GM19452 (cell line): ENCODE measurements at regions not wholly inside any gene's neighbourhood (a gene's known extent, or its start where the extent isn't known, plus 50 kb on each side); places are given as distances from the start of the nearest gene placed in this dataset.

Experiments
- ATAC-seq: cut with Tn5 transposase; IDR thresholded peaks from one replicate; pipeline ENCODE4 v1.9.1; 2021; ENCODE audit not compliant: unreplicated experiment

DNA sequence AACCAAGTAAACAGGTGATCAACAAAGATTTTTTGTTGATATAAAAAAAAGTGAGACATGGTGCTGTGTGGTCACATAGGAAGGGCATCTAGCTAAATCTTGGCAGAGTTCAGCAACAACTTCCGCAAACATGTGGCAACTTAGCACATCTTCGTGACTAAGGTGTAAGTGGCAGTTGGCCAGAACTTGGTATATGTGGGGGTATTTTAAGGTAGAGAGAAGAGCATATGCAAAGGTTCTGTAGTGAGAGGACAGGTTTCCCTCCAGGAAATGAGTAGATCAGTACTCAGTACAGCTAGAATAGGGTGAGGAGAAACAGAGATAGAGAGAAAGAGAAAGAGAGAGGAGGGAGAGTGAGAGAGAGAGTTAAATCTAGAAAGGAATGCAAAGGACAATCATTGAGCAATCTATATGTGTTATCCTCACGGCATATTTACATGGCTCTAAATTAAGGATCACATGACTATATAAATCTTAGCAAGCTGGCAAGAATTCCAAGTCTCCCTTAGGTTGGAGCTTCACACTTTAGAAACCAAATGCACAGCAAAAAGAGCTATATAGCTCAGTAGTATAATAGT lies 227.7 kb upstream of the HMGA2 start:
- ATAC-seq = no peak

DNA sequence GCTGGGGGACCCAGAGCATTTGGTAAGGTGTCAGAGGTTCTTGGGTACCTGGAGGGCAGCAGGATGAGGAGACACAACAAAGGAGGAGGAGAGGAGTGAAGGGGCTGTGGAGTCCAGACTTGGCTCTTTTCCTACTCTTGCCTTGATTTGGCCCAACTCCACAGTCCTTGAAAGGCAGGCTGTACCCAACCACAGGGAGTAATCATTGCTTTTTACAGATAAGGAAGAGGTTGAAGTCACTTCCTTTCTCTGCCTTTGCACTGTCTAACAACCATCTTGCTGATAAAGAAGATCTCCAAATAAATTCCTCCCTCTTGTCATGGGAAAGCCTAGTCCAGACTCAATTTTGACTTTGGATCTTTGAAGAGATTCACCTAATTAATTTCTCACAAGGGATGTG lies 226.8 kb upstream of the HMGA2 start:
- no peak for ATAC-seq

DNA sequence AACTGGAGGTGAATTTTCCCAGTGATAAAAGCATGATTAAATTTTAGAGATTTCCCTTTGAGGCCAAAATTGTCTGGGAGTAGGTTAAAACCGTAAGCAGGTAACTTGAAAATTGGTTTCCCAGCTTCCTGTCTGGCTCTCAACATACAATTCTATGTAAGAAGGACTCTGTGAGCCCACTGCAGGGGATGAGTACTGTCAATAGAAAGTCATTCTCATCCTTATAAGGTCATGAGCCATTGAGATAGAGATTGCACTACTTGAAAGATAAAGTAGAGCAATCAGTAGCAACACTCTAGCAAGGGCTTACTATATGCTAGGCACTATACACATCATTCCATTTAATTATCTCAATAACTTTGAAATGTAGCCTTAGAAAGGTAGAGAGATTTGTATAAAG lies 225.6 kb upstream of the HMGA2 start:
- ATAC-seq = no peak

DNA sequence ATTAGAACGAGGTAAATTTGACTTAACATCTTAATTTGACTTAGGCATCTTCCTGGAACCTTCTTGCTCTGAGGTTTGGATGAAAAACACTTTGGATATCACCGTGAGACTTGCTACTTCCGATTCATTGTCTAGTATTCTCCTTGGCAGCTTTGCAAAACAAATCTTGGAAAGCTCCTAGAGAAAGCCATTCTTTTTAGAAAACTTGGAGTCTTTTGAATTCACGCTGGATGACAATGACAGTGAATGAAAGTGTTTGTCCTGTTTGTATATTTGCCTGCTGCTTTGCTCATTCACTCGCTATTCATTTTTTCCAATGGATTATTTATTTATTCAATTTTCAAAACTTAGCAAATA lies 222.1 kb upstream of the HMGA2 start:
- ATAC-seq = no peak

DNA sequence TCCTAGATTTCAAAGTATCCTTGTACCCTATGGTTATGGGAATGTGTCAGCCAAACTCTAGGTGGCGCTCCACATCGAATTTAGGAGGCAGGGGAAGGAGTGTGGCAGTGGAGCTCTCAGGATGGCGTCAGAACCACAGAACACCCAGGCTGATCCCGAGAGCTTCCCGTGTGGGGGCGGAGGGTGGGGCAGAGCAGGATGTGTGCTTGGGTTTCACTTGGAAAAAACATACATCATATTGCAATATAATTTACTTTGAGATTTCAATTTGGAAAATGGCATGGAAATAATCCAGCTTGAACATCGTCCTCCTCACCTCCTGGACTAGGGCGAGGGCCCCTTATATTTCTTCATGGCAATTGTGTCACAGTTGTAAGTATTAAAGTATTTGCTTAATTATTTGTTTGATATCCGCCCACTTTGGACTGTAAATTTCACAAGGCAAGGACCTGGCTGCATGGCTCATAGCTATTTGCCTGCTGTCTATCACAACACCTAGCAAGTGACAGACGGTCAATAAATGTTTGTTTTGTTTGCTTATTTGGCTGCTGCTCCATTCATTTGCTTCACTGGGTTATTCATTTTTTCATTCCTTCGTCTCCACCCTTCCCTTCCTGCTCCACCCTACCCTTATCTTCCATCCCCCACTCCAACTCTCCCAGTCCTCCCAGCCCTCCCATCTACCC lies 221.5 kb upstream of the HMGA2 start:
- ATAC-seq = no peak

DNA sequence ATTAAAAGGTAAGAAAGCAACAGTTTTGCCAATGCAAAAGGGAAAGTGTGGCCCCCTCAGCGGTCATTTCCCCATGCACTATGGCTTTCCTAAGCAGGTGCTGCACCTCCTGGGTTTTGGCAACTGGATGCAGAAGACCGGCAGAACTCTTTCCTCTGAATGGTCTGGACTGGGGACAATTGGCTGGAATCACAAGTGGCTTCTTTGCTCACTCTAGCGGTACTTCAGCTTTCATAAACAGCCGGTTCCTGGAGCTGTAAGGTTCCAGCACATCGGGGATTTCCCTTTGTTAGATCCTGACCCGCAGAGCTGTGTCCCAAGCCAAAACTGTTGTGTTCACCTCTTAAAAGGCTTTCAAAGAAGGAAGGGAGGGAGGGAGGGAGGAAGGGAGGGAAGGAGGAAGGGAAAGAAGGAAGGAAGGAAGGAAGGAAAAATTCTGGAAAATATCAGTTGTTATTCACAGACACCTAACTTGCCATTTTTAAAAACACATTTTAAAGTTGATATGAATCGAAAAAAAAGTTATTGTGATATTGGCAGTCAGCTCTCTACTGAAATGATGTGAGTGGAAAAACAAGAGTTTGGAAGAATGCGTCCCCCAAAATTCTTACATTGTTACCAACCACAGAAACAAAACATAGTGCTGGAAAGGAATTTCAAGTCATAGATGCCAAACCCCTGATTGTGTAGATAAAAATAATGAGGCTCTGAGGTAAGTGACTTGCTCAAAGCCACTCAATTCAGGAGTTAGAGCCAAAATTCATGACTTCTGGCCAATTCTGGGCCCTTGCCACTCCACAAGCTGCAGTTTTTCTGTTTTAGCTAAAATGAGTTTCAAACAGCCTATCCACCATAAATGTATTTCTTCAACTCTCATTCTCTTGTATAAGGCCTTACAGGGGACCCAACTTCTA lies 220.6 kb upstream of the HMGA2 start:
- ATAC-seq = no peak

DNA sequence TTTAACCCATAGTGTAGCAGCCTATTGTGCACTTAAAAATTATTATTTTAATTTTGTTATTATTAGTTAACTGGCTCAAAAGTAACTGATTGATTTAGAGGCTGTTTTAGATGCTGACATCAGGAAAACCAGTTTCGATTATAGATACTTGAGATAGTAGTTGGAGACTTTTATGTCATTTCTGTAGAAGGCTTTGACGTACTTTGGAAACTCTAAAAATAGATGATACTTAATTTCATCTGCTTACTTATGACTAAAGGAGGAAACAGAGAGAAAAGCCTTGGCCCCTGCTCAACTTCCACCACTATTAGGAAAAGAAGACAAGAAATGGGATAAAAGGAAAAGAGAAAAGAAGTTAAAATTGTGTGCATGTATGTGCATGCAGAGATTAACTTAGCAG lies 219.3 kb upstream of the HMGA2 start:
- no peak for ATAC-seq

DNA sequence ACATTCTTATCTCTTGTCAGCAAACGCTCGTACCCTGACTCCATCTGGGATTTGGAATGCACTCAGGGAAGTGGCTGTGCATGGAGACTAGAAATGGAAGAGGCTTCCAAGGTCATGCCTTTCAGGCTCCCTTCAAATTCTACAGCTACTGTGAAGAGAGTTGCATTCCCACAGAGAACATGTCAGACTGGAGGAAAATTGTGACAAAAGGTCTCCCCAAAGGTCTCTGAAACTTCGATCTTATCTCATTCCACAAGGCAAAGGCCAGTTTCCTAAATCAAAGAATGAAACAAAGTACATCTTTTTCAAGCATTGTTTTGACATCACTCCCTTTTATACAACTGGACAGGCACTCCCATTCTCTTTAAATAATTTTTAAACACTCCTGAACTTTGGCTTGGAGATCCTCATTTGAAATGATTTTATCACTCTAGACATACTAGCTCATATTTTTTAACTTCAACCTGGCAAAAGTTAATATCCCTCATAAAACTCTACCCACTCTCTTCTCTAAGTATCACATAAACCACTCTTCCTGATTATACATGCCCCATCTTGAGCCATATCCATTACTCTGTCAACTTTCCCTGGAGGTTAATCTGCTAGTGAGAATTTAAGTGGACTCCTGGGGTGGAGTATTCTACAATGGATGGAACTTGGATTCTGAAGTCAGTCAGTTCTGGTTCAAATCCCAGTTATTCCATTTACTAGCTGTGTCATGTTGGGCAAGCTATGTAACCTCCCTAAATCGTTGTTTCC lies 218.1 kb upstream of the HMGA2 start:
- no peak for ATAC-seq

DNA sequence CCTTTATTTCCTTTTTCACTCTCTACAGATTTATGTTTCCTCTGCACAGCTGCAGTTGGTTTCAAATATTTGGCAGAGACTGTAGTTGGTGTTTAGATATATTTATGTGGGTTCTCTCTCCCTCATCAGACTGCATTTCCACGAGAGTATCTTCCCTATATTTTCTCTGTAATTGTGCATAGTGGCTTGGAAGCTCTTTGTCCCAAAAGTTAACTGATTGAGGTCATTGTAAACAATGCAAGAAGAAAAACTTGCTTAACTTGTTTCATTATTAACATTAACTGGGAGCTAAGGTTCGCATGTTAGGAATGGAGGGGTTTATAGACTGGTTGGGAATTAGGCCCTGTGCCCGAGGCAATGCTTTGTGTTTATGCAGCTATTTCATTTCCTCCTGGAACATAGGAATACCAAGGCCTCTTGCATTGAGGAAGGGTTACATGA lies 216.9 kb upstream of the HMGA2 start:
- ATAC-seq = no peak

DNA sequence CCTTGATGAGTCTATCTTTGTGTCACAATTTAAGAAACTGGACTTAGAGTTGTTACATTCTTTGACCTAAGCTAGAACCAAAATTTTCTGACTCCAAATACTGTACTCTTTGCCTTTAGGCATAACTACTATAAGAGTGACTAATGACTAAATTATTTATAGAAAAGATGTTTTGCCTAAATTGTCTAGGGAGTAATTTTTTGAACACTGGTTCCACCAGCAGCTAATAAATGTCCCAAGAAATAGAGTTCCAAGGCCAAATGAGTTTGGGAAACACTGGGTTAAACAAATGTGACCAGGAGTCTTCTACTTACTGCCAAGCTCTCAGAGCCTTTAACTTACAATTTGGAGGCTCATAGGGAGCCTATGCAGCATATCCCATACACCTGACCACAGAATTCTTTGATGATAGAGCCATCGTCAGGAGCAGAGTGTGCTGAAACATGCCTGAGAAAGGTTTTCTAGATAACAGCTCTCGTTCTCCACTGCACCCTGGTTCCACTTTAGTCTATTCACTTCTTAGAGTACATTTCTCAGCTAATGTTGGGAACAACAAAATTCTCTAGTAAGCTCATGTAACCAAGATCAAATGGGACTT lies 215.9 kb upstream of the HMGA2 start:
- no peak for ATAC-seq

DNA sequence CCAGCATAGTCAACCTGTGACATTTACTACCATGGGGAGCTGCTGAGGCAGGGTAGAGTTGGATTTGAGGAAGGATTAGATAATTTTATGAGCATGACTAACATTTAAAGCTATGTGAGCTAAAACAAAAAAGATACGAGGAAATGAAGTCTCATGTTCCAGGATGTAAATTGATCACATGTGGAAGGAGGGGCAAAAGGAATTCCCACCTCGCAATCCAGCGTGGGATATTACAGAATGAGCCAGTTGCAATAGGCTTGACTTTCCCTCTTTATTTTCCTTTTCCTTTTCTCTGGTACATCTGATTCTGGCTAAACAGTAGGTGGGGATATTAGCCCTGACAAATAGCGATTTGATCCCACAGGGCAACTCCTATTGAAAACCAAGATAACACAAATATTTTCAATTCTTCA lies 214.9 kb upstream of the HMGA2 start:
- no peak for ATAC-seq

DNA sequence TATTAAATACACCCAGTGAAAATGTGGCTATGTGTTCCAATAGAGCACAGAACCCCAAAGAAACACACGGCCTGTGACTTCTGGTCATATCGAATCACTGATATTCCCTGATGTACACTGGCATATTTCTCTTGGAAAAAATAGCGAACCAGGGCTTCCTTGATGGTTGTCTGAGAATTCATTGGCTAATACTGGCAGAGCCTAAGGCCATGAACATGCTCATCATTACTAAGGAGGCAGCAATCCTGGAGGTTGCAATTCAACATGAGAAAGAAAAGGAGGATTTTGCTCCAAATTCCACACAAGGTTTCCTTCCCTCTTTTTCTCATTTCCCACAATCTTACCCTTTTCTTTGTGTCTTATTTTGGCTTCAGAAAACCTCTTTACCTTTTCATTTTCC lies 212.9 kb upstream of the HMGA2 start:
- no peak for ATAC-seq

DNA sequence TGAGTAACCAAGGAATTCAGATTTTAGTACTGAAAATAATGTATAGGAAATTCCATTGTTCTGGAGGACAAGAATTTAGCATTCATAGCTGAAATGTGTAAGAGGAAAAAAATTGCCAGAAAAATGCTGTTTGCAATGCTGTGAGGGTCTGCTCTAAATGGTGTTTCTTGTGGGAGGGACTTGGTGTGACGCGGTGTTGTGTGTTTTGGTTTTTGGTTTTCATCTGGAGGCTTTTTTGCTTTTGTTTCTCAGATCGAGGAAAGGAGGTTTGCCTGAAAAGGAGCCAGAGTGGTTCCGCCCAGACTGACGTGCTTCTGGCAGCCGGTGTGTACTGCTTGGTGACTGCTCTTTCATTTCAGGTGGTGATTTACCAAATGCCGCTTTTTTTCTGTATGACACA lies 211.8 kb upstream of the HMGA2 start:
- ATAC-seq = no peak

DNA sequence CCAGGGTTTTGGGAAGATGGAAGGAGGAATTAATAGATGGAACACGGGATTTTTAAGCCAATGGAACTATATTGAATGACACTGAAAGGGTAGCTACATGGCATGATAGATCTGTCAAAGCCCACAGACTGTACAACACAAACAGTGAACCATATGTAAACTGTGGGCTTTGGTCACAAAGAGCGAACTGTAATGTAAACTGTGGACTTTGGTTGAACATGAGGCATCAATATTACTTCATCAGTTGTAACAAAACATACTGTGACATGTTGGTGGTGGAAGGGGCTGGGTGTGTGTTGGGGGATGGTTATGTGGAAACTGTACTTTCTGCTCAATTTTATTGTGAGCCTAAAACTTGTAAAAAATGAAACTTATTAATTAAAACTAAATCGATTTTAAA lies 210.6 kb upstream of the HMGA2 start:
- no peak for ATAC-seq

DNA sequence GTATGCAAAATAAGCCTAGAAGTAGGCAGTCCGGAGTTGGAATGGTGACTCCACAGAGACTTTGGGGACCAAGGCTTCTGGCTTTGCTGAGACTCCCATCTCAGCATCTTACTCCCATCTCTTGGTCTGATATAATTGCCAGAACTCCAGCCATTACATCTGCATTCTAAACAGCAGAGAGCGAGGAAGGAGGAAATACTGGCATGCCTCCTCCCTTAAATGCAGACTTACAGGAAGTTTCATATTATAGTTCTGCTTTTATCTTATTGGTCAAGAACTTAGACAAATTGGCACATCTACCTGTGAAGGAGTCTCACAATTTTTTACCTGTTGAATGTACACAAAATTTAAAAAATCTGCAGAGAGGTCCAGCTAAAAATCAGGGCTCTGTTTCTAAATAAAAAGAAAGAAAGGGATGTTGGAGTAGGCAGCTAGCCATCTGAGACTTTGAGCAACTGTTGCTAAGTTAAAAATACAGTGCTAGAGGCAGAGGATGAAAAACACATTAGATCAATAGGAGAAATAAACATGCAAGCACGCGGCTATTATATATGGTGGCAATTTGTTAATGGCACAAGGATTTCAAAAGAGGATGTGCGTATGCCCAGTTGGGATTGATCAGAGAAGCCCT lies 209.9 kb upstream of the HMGA2 start:
- no peak for ATAC-seq

DNA sequence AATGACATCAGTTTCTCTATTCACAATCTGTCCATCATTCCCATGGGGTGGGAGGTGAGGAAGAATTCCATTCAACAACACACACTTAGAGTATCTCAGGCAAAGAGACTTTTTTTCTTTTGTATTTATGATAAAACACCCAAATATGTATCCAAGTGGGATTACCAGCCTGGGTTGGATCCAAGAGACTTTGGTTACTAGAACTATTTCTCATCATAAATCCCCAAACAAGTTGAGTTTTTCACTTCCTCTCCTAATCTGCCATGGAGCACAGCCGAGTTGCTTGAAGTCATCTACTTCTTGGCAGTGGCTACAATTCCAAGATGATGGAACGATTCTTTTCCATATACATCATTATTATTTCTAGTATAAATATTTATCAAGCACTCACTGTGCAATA lies 209.2 kb upstream of the HMGA2 start:
- no peak for ATAC-seq

DNA sequence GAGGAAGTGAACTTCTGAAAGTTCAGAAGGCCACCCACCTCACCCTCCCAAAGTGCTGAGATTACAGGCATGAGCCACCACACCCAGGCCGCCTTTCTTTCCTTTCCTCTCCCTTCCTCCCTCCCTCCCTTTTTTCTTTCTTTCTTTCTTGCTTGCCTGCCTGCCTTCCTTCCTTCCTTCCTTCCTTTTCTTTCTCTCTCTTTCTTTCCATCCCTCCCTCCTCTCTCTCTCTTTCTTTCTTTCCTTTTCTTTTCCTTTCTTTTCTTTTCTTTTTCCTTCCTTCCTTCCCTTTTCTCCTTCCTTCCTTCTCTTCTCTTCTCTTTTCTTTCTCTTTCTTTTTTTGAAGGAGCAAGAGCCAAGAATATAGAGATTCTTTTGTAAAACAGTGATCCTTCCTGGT lies 208.3 kb upstream of the HMGA2 start:
- ATAC-seq = no peak

DNA sequence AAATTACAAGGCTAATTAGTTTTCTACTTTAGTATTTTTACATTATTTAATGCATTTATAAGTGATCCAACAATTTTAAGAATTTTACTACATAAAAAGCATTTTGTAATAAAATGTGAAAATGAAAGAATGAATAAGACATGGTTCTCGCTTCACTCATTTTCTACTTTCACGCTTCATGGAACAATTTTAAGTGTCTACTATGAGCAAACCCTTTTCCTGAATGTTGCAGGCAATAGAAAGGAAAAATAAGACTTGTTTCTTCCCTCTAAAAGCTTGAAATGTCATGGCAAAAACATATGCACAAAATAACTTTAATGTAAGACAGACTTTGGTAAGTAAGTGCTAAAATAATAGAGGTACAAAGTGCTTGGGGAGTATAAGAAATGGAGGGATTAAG lies 205.7 kb upstream of the HMGA2 start:
- ATAC-seq = no peak

DNA sequence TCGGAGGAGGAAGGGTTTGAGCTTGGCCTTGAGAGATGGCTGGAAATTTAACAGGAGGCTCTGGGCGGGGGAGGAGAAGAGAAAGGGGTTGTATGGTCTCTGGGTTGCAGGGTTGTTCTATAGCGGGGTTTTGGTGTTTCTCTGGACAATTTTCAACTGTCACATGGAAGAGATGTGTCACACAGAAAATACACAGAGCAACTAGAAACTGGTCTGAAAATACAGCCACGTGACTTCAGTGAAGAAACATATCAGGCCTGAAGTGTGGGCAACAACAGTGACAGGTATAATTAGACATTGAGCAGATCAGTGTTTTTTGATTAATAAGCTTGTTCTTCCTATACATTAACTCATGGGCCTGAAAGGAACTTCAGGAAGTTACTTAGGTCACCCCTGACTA lies 205.3 kb upstream of the HMGA2 start:
- no peak for ATAC-seq

DNA sequence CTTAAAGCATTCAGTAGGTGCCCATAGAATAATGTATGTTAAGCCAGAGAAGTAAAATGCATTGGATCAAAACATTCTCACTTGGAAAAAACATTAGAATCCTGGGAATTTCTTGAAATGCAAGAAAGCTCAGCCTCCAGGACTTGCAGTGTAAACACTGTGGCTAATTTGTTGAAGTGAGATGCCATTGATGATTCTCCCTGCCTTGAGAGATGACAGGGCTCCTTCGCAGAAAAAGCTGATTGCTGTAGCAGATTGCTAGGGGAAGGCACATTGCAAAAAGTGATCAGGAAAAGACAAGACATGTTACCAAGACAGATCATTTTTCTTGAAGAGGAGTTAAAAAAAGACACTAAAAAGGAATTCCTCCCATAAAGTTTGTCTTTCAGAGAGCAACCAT lies 204.2 kb upstream of the HMGA2 start:
- ATAC-seq = no peak

DNA sequence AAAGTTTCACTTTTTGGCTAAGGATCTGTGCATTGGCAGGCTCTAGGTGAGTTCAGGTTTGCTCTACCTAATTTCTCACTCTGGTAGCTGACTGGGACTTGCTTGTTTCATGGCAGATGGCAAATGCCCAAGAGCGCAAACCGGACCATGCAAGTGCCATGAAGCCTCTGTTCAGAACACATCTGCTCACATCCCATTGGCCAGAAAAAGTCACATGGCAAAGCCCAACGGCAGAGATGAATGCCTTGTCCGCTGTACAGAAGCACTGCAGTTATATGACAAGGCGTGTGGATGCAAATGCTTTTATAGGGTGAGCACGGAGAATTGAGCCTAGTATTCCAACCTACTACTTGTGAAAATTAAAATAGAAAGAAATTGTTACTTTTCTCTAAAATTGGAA lies 202.2 kb upstream of the HMGA2 start:
- no peak for ATAC-seq
